Stimulated activated naive CD4-positive, alpha-beta T cell (primary cell): ENCODE measurements at regions not wholly inside any gene's neighbourhood (a gene's known extent, or its start where the extent isn't known, plus 50 kb on each side); places are given as distances from the start of the nearest gene placed in this dataset.
"Not testable (repeated sequence)": the region's sequence is repeated elsewhere in the genome, so short reads cannot be mapped to it uniquely, and the experiment has no call there.

Source experiments
- DNase-seq, 6 experiments: peaks; one replicate each; lab custom pipeline; 2025; lab: John Stamatoyannopoulos, UW

DNA sequence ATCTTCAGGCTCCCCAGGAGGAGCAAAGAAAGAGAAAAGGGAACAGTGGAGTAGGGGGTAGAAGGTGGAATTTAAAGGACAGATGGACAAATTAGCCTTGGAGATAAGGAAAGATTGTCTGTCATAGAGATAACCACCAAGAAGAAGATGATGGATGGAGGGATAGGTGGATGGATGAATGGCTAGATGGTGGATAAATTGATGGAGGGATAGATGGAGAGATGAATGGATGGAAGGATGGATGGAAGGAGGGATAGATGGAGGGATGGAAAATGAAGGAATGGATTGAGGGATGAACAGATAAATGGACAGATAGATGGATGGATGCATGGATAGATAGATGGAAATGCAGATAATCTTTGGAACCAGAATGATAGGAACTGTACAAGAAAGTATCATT, 102.8 kb downstream of the TNFAIP3 start:
- DNase-seq, result no peak

DNA sequence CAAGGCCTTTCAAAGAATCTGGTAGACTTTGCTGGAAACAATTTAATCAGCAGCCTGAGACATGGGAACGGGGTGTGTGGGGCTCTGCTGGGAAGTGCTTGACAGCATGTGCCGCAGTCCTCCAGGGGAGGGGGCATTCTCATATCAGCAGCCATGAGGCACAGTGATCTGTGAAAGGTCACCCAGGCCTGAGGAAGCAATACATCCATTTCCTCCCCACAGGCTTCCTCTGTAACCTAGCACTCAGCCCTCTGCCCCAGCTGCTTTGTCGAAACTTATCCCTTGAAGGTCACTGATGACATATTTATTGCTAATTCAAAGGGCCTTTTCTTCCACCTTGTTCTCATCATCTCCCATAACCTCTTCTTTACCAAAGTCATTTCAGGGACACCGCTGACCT, 103.3 kb downstream of the TNFAIP3 start:
- no peak for DNase-seq

DNA sequence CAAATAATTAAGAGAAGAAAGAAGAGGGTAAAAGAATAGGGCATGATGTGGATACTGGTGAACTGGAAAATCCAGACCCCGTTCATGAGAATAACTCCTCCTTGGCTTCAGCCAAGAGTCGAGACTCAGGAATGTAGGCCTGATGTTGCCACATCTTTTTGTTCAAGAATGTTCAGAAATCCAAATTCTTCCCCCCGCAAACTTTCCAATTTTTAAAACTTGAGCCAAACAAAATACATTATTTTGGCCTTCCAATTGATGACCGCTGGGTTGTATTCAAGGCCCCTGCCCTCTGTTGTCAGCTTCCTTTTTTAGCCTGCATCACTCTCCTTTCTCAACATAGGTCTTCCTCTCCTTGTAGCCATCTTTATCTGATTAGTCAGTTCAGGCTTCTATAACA, 106.1 kb downstream of the TNFAIP3 start:
- no peak for DNase-seq

DNA sequence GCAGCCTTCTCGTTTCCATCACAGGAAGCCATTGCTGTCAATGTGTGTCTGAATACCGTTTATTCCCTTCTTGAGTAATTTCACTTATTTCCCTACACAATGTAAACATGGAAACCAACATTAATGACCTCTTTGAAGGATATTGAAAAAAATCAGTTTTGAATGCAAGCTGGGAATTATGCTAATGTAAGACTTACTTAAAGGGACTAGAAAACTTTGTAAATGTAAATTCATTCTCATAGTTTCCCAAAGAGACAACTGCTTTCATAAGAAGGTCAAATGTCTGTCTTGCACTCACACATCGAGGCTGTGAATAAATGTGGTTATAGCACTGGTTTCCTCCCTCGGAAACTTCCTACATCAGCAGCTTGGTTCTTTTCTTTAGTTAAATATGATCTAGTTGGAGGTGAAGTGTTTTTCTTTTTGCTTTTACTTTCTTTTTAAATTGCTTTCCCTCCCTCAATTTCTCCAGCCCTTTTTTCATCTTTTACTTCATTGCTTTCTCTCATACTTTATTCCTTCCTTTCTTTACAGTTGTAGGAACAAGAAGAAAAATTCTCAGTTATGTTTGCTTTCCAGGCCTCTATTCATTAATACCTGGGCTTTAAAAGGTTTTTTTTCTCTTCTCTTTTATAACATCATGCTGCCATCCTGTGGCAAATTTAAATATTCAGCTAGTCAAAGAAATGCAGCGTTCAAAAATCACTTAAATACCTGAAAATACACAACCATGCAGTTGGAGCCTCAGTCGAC, 108.3 kb downstream of the TNFAIP3 start:
- peak in 3 of 6 experiments; percentile 57 to 77 (median 68) for DNase-seq

DNA sequence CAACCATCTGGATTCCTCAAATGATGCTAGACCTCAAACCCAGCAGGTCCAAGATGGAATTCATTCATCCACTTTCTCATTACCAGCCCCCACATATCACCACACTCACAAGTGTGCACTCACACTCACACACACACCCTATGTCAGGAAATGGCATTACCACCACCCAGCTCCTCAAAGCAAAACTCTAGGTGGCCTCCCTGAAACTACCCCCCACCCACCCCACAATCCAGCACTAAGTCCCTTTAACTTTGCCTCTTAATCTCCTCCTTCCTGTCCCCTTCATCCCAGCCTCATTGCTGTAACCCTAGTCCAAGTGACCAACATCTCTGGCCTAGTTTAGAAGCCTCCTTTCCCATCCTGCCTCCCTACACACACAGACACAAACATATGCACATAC, 109.4 kb downstream of the TNFAIP3 start:
- DNase-seq, result no peak

DNA sequence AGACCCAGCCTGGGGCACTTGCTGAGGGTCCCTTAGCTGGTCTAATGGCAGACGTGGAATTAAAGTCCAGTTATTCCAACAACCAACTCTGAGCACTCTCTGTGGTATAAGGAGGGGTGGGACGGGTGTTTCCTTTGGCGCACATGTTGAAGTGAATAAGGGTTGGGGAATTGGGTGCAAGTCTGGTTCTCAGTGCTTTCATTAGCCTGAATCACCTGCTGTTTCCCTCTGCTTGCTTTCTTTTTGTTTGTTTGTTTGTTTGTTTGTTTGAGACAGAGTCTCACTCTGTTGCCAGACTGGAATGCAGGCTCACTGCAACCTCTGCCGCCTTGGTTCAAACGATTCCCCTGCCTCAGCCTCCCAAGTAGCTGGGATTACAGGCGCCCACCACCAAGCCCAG, 110.1 kb downstream of the TNFAIP3 start:
- DNase-seq, result no peak

DNA sequence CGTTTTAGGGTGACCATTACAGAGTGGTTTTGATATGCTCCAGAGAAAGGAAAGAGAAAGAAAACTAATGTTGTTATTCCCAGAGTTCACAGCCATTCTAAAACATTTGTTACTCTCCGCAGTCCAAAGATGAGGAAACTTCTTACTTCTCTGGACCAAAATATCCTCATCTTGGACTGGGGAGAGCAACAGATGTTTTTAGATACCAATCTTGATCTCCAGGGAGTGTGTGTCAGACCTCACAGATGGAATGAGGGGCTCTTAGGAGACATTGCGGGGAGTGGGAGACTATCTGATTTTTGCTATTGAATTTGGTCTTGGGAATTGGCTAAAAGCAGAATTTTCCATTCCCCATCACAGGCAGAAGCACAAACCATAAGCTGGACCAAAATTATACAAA, 110.8 kb downstream of the TNFAIP3 start:
- DNase-seq, result no peak

DNA sequence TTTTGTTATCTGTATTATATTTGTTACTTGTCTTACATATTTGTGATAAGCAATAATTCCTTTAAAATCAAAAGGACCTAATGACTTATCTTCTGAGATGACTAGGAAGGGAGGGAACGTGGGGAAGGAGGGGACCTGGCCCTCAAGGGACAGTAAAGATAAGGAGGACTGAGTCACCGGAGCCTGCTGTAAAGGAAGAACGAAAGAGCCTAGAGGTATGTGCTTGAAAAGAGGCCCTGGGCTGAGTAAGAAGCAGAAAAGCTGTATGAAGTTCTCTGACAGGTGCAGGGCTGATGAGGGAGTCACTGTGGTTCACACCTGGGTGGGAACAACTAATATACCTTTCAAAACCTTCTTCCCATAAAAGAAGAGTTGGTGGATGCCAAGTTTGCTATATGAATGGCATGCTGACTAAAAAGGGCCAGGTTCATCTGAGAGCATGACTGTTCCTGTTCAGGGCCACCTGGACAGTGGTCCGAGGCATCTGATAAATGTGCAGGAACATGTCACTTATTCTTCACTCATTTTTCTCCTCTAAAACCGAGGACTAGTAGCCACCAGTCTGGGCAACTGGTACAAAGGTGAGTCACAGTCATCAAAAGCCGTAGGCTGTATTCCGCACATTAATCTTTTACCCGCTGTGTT, 111.3 kb downstream of the TNFAIP3 start:
- no peak for DNase-seq

DNA sequence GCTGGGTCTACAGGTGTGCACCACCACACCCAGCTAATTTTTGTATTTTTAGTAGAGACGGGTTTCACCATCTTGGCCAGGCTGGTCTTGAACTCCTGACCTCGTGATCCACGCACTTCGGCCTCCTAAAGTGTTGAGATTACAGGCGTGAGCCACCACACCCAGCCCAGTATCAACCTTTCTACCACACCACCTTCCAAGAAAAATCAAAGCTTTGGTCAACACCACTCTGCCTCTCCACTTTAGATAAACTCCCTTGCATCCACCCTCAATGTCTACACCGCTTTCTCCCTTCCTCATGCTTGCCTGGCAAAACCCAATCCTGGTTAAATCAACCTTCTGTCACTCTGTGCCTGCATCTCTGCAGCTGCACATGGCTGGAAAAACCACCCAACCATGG, 112.2 kb downstream of the TNFAIP3 start:
- not testable (repeated sequence) for DNase-seq

DNA sequence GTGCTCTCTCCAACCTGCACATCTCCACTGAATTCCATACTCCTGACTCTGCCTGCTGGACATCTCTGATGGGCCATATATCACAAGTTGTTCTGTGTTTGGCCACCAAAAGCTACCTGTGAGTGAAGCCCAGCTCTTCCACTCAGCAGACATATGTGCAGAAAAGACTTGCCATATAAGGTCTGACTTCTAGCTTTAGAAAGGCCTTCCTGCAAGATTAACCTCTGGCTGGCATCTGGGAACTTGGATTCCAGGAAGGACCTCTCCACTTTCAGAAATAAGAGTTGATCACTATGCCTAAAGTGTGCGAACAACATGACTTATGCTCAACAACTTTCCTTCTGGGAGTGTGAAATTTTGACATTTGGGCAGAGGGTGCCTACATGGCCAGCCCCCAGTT, 113.7 kb downstream of the TNFAIP3 start:
- DNase-seq, result no peak

DNA sequence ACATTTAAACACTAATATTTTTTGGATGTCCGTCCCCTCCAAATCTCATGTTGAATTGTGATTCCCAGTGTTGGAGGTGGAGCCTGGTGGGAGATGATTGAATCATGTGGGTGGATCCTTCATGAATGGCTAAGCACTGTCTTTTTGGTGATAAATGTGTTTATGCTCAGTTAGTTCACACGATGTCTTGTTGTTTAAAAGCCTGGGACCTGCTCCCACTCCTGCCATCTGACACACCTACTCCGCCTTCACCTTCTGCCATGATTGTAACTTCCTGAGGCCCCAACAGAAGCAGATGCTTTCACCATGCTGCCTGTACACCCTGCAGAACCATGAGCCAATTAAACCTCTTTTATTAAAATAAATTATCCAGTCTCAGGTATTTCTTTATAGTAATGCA, 114.7 kb downstream of the TNFAIP3 start:
- no peak for DNase-seq

DNA sequence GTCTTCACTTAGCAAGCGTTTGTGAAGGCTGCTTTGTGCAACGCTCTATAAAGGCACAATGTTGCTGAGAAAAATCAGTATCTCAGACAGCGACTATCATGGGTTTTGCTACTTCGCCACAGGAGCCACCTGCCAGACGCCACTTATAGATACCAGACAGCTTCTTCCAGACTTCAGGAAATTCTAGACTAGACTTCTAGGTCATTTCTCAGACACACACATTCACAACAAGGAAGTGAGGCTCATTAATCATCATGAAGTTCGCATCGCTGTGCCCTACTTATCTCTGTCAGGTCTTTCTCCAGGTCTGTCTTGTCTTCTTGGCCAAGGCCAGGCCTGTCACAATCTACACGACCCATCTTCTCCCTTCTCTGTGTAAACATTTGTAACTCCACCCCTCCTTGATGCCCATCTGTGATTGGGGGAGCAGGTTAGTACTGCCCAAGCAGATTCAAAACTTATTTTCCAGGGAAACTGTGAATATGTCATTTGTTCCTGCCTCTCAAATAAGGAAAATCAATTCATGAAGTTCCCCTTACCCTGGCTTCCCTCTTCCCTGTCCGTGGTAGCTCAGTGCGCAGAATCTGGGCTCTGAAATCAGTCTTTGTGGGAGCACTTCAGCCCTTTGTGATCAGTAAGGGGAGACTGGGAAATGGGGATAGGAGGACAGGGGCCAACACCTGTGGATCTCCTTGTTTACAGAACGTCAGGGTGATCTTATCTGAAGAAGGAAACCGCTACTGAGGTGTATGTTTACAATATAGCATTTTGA, 115.5 kb downstream of the TNFAIP3 start:
- no peak for DNase-seq

DNA sequence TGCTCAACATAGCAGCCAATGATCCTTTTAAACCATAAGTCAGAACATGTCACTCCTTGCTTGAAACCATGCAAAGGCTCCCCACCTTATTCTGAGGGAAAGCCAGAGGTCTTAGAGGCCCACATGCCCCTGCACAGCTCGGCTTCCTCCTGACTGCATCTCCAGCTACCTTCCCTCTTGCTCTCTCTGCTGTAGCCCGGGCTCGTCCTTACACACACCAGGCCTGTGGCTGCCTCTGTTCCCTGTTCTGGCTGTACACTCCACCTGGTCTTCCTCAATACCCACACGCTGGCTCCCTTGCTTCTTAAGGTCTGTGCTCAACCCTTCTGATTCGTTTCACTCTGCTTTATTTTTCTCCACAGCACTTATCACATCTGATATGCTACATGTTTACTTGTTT, 116.2 kb downstream of the TNFAIP3 start:
- DNase-seq, result no peak

DNA sequence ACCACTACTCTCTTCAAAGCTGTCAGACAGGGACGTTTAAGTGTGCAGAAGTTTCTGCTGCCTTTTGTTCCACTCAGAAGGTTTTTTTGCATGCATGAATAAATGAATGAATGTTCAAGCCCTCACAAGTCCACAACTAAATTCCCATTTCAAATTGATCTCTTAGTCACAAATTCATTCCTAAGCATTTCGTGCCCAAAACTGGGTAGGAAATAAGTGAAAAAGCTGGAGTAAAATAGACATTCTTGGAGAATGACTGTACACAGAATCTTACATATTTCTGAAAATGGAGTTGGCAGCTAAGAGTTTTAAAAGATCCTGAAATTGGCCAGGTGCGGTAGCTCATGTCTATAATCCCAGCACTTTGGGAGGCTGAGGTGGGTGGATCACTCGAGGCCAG, 117.6 kb downstream of the PERP start:
- no peak for DNase-seq

DNA sequence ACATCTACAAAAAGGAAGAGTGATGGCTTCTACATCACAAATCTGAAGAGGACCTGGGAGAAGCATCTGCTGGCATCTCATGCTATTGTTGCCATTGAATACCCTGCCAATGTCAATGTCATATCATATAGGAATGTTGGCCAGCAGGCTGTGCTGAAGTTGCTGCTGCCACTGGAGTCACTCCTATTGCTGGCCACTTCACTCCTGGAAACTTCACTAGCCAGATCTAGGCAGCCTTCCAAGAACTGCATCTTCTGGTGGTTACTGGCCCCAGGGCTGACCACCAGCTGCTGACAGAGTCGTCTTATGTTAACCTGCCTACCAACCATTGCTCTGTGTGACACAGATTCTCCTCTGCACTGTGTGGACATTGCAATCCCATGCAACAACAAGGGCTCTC, 111.8 kb downstream of the PERP start:
- DNase-seq, result no peak

DNA sequence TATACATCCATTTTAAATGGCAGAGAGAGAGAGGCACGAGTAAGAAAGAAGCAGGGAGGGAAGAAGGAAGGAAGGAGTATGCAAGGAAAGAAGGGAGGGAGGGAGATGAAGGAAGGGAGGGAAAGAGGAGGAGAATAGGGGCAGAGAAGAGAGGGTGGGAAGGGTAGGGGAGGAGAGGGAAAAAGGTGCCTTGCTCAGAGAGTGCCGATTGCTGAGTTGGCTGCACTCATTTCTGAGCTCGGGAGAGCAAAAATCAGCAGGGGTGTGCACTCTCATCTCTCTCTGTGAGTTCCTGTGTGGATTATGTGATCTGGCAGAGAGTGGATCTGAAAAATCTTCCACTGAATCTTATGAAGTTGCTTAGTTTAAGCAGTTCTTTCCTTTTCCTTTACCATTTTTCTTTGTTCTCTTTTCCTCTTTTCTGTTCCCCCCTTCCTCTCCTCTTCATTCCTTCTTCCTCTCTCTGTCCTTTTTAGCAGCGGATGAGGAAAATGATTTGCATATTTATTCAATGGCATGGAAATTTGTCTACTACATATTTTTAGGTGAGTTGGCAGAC, 108.7 kb downstream of the PERP start:
- DNase-seq, result no peak

DNA sequence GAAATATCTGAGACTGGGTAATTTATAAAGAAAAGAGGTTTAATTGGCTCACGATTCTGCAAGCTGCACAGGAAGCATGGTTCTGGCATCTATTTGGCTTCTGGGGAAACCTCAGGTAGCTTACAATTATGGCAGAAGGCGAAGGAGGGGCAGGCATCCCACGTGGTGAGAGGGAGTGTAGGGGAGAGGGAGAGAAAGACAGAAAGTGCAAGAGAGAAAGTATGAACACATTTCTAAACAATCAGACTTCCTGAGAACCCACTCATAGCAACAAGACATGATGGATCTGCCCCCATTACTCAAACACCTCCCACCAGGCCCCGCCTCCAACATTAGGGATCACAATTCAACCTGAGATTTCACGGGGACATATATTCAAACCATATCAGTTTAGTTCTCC, 107.4 kb downstream of the PERP start:
- no peak for DNase-seq

DNA sequence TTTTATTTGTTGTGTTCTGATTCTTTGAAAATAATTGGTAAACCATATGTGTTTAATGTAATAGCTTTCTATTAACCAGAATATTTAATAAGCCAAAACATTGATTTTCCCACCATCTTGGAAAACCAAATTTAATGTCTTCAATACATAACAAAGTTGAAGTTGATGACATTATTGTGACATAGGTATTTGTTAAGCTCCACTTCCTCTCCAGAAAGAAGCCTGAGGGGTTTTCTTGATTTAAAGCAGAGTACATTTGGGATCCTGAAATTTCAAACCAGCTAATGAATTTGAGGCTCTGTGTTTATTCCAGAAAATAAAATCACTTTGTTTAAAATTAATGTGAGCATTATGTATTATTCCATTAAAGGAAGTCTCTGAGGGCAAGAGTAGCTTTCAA, 106.3 kb downstream of the PERP start:
- no peak for DNase-seq

DNA sequence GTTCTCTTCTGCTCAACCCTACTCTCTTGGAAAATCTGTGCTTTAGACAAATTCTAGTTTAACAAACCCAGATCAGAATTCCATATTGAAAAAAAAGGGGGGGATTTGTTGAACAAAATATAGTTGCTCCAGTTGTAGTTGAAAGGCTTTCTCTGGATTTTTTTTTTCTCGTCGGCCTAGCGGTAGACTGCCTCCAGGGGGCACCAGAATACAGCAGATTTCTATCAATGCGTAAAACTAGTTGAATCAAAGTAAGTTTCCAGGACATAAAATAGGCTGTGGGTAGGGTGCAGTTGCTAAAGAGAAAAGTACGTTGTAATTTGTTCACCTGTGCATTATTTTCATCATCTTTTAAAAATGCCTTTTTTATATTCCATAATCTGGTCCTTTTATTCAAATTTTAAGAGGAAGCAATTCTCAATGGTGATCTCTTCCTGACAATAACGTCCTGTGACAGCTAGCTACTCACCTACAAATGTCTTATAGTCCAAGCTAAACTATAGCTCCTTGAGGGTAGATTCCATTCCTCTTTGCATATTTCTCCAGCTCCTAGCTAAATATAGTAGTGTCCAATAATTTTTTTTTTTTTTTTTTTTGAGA, 105.4 kb downstream of the PERP start:
- DNase-seq, result peak; percentile 25 to 71 (median 48)

DNA sequence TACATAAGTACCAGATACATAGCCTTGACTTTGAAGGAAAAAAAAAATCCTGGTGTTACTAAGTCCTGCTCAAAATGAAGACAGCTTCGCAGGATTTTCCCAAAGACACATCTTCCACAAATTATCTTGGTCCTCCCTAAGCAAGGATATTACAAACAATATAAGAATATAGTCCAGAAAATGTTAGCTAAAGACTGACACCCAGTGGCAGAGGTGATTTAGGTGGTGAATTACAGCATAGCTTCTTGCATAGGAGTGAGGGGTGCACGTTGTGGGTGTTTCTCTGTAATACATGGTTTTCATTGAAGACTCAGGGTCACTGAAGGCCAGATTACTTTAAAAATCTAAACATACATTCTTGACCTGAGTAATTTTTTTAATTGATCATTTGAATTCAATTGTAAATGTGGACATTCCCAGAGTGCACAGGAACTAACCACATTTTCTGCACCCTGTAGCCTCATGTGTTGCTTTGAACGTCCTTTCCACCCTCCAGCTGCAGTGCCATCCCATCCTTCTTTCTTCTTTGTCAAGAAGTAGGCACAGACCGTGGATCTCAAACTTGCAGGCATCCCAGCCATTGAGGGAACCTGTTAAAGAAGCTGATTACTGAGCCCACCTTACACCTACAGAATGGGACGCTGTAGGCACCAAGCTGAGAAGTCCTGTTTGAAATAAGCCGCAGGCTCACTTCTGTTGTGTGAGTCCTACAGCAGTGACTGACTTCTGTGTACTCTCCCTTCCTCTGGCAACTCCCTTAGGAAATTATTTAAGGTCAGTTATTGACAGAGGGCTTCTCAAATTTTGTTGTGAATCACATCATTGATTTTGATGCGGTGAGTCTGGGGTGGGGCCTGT, 102.6 kb downstream of the PERP start:
- DNase-seq, result peak in 2 of 6 experiments; percentile 2 to 3

DNA sequence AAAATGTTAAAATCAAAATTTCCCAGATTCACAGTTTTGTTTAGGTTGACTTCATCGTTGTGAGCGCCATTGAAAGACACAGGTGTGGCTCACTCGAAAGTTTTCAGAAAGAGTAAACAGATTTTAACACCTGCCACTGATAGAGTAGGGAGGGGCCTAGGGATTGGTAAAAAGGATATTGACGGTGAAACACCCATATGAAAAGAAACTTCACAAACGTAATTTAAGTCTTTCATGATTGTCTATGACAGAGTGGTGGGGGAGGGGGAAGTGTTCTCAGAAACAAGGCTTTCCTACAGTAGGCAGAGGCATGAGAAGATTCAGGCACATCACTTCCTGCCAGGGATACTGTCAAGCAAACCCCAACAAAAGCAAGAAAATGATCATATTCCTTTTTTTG, 101.4 kb downstream of the PERP start:
- DNase-seq, result peak in 2 of 6 experiments; percentile 2 to 43
